ENCODE measurements at regions not wholly inside any gene's neighbourhood (a gene's known extent, or its start where the extent isn't known, plus 50 kb on each side); places are given as distances from the start of the nearest gene placed in this dataset.

GRCh38 chr1:232886271-232886670, 64.1 kb upstream of the NTPCR start:
- TF ChIP-seq CTCF (IDR thresholded peaks at IDR 0.05): no peak
- no peak for TF ChIP-seq EP300 (IDR thresholded peaks at IDR 0.05)
